Neural crest cell (in vitro differentiated cells): ENCODE measurements at regions not wholly inside any gene's neighbourhood (a gene's known extent, or its start where the extent isn't known, plus 50 kb on each side); places are given as distances from the start of the nearest gene placed in this dataset.

ENCODE experiments used
- DNase-seq: peaks from one replicate; pipeline ENCODE4 v3.0.0; 2021; ENCODE audit warnings: low read depth, mixed read lengths, low spot score
- H3K27ac Mint-ChIP-seq: one replicate; pipeline ENCODE4 v1.8.0; 2021; ENCODE audit warnings: mild to moderate bottlenecking, mixed read lengths; ENCODE audit not compliant: unreplicated experiment
- H3K27me3 Mint-ChIP-seq: 2 replicates; pipeline ENCODE4 v1.8.0; 2021; ENCODE audit warnings: low read depth, mild to moderate bottlenecking, mixed read lengths
- H3K36me3 Mint-ChIP-seq: 2 replicates; pipeline ENCODE4 v1.8.0; 2021; ENCODE audit warnings: low read depth, mild to moderate bottlenecking, mixed read lengths
- H3K4me1 Mint-ChIP-seq: 2 replicates; pipeline ENCODE4 v1.8.0; 2021; ENCODE audit warnings: mixed read lengths
- H3K4me3 Mint-ChIP-seq: one replicate; pipeline ENCODE4 v1.8.0; 2021; ENCODE audit warnings: mild to moderate bottlenecking, mixed read lengths
- H3K9me3 Mint-ChIP-seq: 2 replicates; pipeline ENCODE4 v1.8.0; 2021; ENCODE audit warnings: mixed read lengths
- TF ChIP-seq, protein P1 (sequence below): fragments of 200-600 bp; sonication (generic); conservative IDR thresholded peaks from 2 replicates; pipeline ENCODE4 v1.5.0; 2021; ENCODE audit warnings: antibody characterized with exemption, mild to moderate bottlenecking

DNA sequence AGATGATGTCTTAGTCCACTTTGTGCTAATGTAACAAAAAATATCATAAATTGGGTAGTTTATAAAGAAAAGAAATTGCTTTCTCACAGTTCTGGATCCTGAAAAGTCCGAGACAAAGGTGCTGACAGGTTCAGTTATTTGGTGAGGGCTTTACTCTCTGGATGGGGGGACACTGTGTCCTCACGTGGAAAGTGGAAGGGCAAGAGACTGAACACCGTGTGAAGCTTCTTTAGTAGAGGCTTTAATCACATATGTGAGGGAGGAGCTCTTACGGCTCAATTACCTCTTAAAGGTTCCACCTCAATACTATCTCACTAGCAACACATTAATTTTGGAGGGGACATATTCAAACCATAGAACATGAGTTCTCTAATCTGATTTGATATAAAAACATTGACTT lies 204.3 kb downstream of the FSIP2 start:
- TF ChIP-seq, protein P1, sequence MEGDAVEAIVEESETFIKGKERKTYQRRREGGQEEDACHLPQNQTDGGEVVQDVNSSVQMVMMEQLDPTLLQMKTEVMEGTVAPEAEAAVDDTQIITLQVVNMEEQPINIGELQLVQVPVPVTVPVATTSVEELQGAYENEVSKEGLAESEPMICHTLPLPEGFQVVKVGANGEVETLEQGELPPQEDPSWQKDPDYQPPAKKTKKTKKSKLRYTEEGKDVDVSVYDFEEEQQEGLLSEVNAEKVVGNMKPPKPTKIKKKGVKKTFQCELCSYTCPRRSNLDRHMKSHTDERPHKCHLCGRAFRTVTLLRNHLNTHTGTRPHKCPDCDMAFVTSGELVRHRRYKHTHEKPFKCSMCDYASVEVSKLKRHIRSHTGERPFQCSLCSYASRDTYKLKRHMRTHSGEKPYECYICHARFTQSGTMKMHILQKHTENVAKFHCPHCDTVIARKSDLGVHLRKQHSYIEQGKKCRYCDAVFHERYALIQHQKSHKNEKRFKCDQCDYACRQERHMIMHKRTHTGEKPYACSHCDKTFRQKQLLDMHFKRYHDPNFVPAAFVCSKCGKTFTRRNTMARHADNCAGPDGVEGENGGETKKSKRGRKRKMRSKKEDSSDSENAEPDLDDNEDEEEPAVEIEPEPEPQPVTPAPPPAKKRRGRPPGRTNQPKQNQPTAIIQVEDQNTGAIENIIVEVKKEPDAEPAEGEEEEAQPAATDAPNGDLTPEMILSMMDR: no peak
- Mint-ChIP-seq H3K4me3 (no peak overlapping the region), H3K4me1 (no peaks in the 10 kb centered on the region), H3K36me3 (peaks cover 6% of the 10 kb centered on the region), H3K27me3 (no peaks in the 10 kb centered on the region), H3K27ac (no peak overlapping the region), H3K9me3 (peaks cover 2% of the 10 kb centered on the region)
- DNase-seq: no peak

- no peaks in the 10 kb centered on the region for H3K27me3 Mint-ChIP-seq
- no peaks in the 10 kb centered on the region for H3K9me3 Mint-ChIP-seq
- TF ChIP-seq, protein P1: no peak
- no peaks in the 10 kb centered on the region for H3K4me1 Mint-ChIP-seq
- no peak for DNase-seq
- no peak overlapping the region for H3K4me3 Mint-ChIP-seq
- no peak overlapping the region for H3K27ac Mint-ChIP-seq
- H3K36me3 Mint-ChIP-seq: peaks cover 8% of the 10 kb centered on the region
Observed at GRCh38 chr2:185947722-185948121, 209.1 kb downstream of the FSIP2 start.

DNA sequence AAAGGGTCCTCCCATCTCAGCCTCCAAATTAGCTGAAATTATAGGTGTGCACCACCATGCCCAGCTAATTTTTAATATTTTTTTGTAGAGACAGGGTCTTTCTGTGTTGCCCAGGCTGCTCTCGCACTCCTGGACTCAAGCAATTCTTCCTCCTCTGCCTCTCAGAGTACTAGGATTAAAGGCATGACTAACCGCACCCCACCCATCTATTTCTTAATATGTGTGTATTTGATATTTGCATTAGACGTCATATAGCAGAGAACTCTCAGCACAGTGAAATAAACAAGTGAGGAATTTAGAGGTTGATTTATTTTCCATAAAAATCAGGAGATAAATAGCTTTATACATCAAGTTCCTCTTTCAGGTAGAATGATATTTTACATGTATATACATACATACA lies 213.5 kb downstream of the FSIP2 start:
- Mint-ChIP-seq H3K27me3 (no peaks in the 10 kb centered on the region), H3K9me3 (no peaks in the 10 kb centered on the region), H3K36me3 (peaks cover 3% of the 10 kb centered on the region), H3K27ac (no peak overlapping the region), H3K4me1 (no peaks in the 10 kb centered on the region), H3K4me3 (no peak overlapping the region)
- DNase-seq: no peak
- TF ChIP-seq, protein P1: no peak

DNA sequence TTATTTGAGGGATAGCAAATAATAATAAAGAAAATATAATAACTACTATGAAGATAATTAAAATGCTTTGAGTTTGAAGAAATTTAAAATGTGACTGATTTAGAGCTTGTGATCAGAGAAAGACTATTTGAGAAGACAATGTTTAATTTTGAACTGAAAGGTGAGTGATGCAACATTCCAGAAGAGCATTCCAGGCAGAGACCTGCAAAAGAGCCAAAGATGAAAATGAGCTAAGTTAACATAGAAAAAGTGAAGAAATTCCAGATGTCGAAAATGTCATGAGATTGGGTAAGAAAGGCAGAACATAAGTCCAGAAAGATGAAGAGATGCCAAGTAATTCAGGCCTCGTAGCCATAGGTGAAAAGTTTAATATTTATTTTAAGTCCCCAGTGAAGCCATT lies 215.8 kb downstream of the FSIP2 start:
- H3K27ac Mint-ChIP-seq: no peak overlapping the region
- H3K9me3 Mint-ChIP-seq: peaks cover 2% of the 10 kb centered on the region
- H3K4me3 Mint-ChIP-seq: no peak overlapping the region
- TF ChIP-seq, protein P1: no peak
- no peaks in the 10 kb centered on the region for H3K4me1 Mint-ChIP-seq
- no peaks in the 10 kb centered on the region for H3K27me3 Mint-ChIP-seq
- DNase-seq: no peak
- H3K36me3 Mint-ChIP-seq: peaks cover 3% of the 10 kb centered on the region

- no peak for DNase-seq
- TF ChIP-seq, protein P1: no peak
- H3K36me3 Mint-ChIP-seq: peaks cover 2% of the 10 kb centered on the region
- H3K27me3 Mint-ChIP-seq: no peaks in the 10 kb centered on the region
- H3K27ac Mint-ChIP-seq: no peak overlapping the region
- no peaks in the 10 kb centered on the region for H3K4me1 Mint-ChIP-seq
- peaks cover 7% of the 10 kb centered on the region for H3K9me3 Mint-ChIP-seq
- no peak overlapping the region for H3K4me3 Mint-ChIP-seq
Observed at GRCh38 chr2:185955050-185955449, 216.4 kb downstream of the FSIP2 start.

DNA sequence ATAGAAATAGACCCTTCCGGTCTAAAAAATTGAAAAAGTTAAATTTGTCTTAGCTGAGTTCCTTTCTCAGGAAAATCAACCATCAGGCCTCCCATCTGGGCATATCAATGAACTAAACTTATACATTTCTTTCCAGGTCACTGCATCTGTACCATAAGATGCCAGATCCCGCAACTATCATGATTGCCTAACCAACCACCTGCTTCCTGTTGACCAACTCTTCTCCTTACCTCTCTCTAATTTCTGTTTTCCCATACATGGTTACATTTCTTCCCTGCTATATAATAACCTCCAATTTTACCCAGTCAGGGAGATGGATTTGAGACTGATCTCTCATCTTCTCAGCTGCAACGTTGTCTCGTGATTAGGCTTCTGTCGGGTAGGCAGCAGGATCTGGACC lies 228.7 kb downstream of the FSIP2 start:
- Mint-ChIP-seq H3K27ac (no peak overlapping the region), H3K4me3 (no peak overlapping the region), H3K9me3 (no peaks in the 10 kb centered on the region), H3K36me3 (peaks cover 2% of the 10 kb centered on the region), H3K27me3 (no peaks in the 10 kb centered on the region), H3K4me1 (peaks cover 9% of the 10 kb centered on the region)
- DNase-seq: no peak
- TF ChIP-seq, protein P1: no peak
